Liver (tissue), 7 donors: ENCODE measurements at regions not wholly inside any gene's neighbourhood (a gene's known extent, or its start where the extent isn't known, plus 50 kb on each side); places are given as distances from the start of the nearest gene placed in this dataset.

ENCODE experiments used
- DNase-seq: peaks from one replicate; pipeline ENCODE4 v3.0.0-alpha.2; 2017; ENCODE audit warnings: low spot score
- H3K27ac ChIP-seq, 2 donors: one replicate each; pipeline ENCODE4 v1.7.0; 2013; ENCODE audit warnings: inconsistent platforms in 2 of 2, low read length in 2 of 2, control low read depth in 1 of 2, low read depth in 1 of 2, mild to moderate bottlenecking in 1 of 2
- H3K27me3 ChIP-seq, 4 donors: one replicate each; pipeline versions ENCODE4 v1.6.1 to v1.7.0; 2013; ENCODE audit warnings: low read length in 3 of 4, inconsistent platforms in 1 of 4, mild to moderate bottlenecking in 1 of 4, moderate library complexity in 1 of 4; ENCODE audit not compliant: control insufficient read depth in 4 of 4, insufficient read depth in 4 of 4
- H3K36me3 ChIP-seq, 4 donors: one replicate each; pipeline versions ENCODE4 v1.6.1 to v1.7.0; 2013; ENCODE audit warnings: low read length in 3 of 4, mild to moderate bottlenecking in 3 of 4, low read depth in 1 of 4, moderate library complexity in 1 of 4; ENCODE audit not compliant: control insufficient read depth in 4 of 4, insufficient read depth in 3 of 4
- H3K4me1 ChIP-seq, 4 donors: one replicate each; pipeline versions ENCODE4 v1.6.1 to v1.7.0; 2013; ENCODE audit warnings: low read length in 3 of 4, mild to moderate bottlenecking in 3 of 4, moderate library complexity in 1 of 4; ENCODE audit not compliant: control insufficient read depth in 4 of 4, insufficient read depth in 4 of 4
- H3K4me3 ChIP-seq, 3 donors: one replicate each; pipeline versions ENCODE4 v1.6.1 to v1.7.0; 2013; ENCODE audit warnings: low read length in 3 of 3, control low read depth in 1 of 3, low read depth in 1 of 3, mild to moderate bottlenecking in 1 of 3
- H3K9ac ChIP-seq, 2 donors: one replicate each; pipeline ENCODE4 v1.7.0; 2013; ENCODE audit warnings: low read length in 2 of 2, mild to moderate bottlenecking in 2 of 2, moderate library complexity in 2 of 2, control low read depth in 1 of 2, low read depth in 1 of 2
- H3K9me3 ChIP-seq, 4 donors: one replicate each; pipeline versions ENCODE4 v1.6.1 to v1.7.0; 2013; ENCODE audit warnings: low read length in 3 of 4; ENCODE audit not compliant: control insufficient read depth in 4 of 4
- ATF3 ChIP-seq: IDR thresholded peaks from 2 replicates; pipeline ENCODE4 v1.6.1; 2016; ENCODE audit warnings: antibody characterized with exemption
- EGR1 ChIP-seq, 2 donors: IDR thresholded peaks; 2 replicates each; pipeline ENCODE4 v1.6.1; 2016 to 2018; ENCODE audit warnings: antibody characterized with exemption in 2 of 2, low read depth in 2 of 2
- FOXA1 ChIP-seq: IDR thresholded peaks from 2 replicates; pipeline ENCODE4 v1.6.1; 2016; ENCODE audit warnings: antibody characterized with exemption
- HNF4A ChIP-seq, 2 donors: conservative IDR thresholded peaks; 2 replicates each; pipeline ENCODE4 v1.6.1; 2016; ENCODE audit warnings: antibody characterized with exemption in 2 of 2, mild to moderate bottlenecking in 2 of 2
- HNF4G ChIP-seq: IDR thresholded peaks from 2 replicates; pipeline ENCODE4 v1.6.1; 2016; ENCODE audit warnings: antibody characterized with exemption
- JUND ChIP-seq, 2 donors: IDR thresholded peaks; 2 replicates each; pipeline ENCODE4 v1.6.1; 2016; ENCODE audit warnings: antibody characterized with exemption in 2 of 2
- RAD21 ChIP-seq, 2 donors: IDR thresholded peaks; 2 replicates each; pipeline ENCODE4 v1.6.1; 2016; ENCODE audit warnings: antibody characterized with exemption in 2 of 2, mild to moderate bottlenecking in 2 of 2
- REST ChIP-seq: IDR thresholded peaks from 2 replicates; pipeline ENCODE4 v1.6.1; 2016; ENCODE audit warnings: antibody characterized with exemption, mild to moderate bottlenecking
- RXRA ChIP-seq, 2 donors: IDR thresholded peaks; 2 replicates each; pipeline ENCODE4 v1.6.1; 2017 to 2018; ENCODE audit warnings: antibody characterized with exemption in 2 of 2, mild to moderate bottlenecking in 1 of 2
- SP1 ChIP-seq: IDR thresholded peaks from 2 replicates; pipeline ENCODE4 v1.6.1; 2018; ENCODE audit warnings: antibody characterized with exemption, mild to moderate bottlenecking
- ZBTB33 ChIP-seq: IDR thresholded peaks from 2 replicates; pipeline ENCODE4 v1.6.1; 2016; ENCODE audit warnings: antibody characterized with exemption
- WGBS: extraction: QIAGEN DNeasy Blood & Tissue Kit; methylation state at CpG from one replicate; pipeline ENCODE4 v1.1.7; 2013; 5-methylcytosine and 5-hydroxymethylcytosine counted together
- donor health status: healthy.
- donor health status: healthy.
- donor health status: healthy.
- donor health status: healthy.

- H3K36me3 ChIP-seq, result no peaks in the 10 kb centered on the region
- DNase-seq, result no peak
- no peaks in the 10 kb centered on the region for H3K9me3 ChIP-seq
- TF ChIP-seq EGR1 (IDR thresholded peaks at IDR 0.05; ENCODE audit: low read depth in 2 of 2), result no peak
- no peak for TF ChIP-seq FOXA1
- peak in 1 of 2 donors; percentile 9 for TF ChIP-seq HNF4A (conservative IDR thresholded peaks at IDR 0.05)
- TF ChIP-seq RAD21 (IDR thresholded peaks at IDR 0.05), result peak in 1 of 2 donors; percentile 14
- no peak for TF ChIP-seq HNF4G
- no peak for TF ChIP-seq ZBTB33
- TF ChIP-seq ATF3, result no peak
- TF ChIP-seq RXRA (IDR thresholded peaks at IDR 0.05), result no peak
- peak overlapping the region; percentile 57 to 63 for H3K27ac ChIP-seq
- no peaks in the 10 kb centered on the region for H3K27me3 ChIP-seq
- 39% methylated on average over 4 of the region's 4 CpGs for WGBS
- H3K4me3 ChIP-seq, result no peak overlapping the region
- peak overlapping the region in 1 of 2 donors; percentile 29 for H3K9ac ChIP-seq
- H3K4me1 ChIP-seq, result peaks cover 2 to 15% (median 6%) of the 10 kb centered on the region in 4 donors
Observed at GRCh38 chr7:17498230-17498629, 199.8 kb downstream of the AHR start.

GRCh38 chr7:17500736-17501135, 202.3 kb downstream of the AHR start:
- H3K9me3 ChIP-seq, result no peaks in the 10 kb centered on the region
- H3K36me3 ChIP-seq, result no peaks in the 10 kb centered on the region
- no peaks in the 10 kb centered on the region for H3K27me3 ChIP-seq
- H3K27ac ChIP-seq, result no peak overlapping the region
- peaks cover 6 to 32% (median 7%) of the 10 kb centered on the region in 4 donors for H3K4me1 ChIP-seq
- DNase-seq, result no peak
- H3K4me3 ChIP-seq, result no peak overlapping the region
- TF ChIP-seq HNF4A (conservative IDR thresholded peaks at IDR 0.05) (peak in 1 of 2 donors; percentile 3), JUND (IDR thresholded peaks at IDR 0.05) (no peak)
- H3K9ac ChIP-seq, result no peak overlapping the region

GRCh38 chr7:17501441-17502212, 203.2 kb downstream of the AHR start:
- H3K9ac ChIP-seq, result no peak overlapping the region
- no peaks in the 10 kb centered on the region for H3K27me3 ChIP-seq
- H3K27ac ChIP-seq, result no peak overlapping the region
- TF ChIP-seq HNF4G (no peak), SP1 (no peak), EGR1 (IDR thresholded peaks at IDR 0.05; ENCODE audit: low read depth in 2 of 2) (no peak), REST (no peak)
- peaks cover 6 to 37% (median 11%) of the 10 kb centered on the region in 4 donors for H3K4me1 ChIP-seq
- DNase-seq, result no peak
- 92% methylated on average over 1 of the region's 1 CpG for WGBS
- no peaks in the 10 kb centered on the region for H3K36me3 ChIP-seq
- no peak overlapping the region for H3K4me3 ChIP-seq
- H3K9me3 ChIP-seq, result no peaks in the 10 kb centered on the region
